ENCODE measurements at regions not wholly inside any gene's neighbourhood (a gene's known extent, or its start where the extent isn't known, plus 50 kb on each side); places are given as distances from the start of the nearest gene placed in this dataset.

DNA sequence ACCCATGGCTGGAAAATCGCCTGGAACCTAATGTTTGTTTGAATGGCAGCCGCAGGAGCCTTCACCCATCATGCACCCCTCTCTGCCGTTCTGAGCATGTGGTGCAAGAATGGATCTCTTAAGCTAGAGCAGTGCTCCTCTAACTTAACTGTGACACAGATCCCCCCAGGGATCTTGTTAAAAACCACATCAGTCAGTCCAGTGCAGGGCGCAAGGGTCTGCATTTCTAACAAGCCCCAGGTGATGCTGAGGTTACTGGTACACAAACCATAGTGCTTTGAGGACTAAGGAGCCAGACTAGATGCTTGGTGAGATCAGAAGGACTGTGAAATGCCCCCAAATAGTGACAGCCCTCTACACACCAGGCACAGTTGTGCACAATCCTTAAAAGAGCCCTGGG, 87.1 kb upstream of the KCTD1 start:
- TF ChIP-seq, protein P1, sequence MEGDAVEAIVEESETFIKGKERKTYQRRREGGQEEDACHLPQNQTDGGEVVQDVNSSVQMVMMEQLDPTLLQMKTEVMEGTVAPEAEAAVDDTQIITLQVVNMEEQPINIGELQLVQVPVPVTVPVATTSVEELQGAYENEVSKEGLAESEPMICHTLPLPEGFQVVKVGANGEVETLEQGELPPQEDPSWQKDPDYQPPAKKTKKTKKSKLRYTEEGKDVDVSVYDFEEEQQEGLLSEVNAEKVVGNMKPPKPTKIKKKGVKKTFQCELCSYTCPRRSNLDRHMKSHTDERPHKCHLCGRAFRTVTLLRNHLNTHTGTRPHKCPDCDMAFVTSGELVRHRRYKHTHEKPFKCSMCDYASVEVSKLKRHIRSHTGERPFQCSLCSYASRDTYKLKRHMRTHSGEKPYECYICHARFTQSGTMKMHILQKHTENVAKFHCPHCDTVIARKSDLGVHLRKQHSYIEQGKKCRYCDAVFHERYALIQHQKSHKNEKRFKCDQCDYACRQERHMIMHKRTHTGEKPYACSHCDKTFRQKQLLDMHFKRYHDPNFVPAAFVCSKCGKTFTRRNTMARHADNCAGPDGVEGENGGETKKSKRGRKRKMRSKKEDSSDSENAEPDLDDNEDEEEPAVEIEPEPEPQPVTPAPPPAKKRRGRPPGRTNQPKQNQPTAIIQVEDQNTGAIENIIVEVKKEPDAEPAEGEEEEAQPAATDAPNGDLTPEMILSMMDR (IDR thresholded peaks at IDR 0.05; ENCODE audit: low read length), result no peak
- no peak for TF ChIP-seq EZH2 (IDR thresholded peaks at IDR 0.05; ENCODE audit: borderline replicate concordance, low read length)
- Histone ChIP-seq H3F3A (ENCODE audit: insufficient read depth, low read length) (no peaks in the 10 kb centered on the region), H3K4me2 (ENCODE audit: low read length) (no peak overlapping the region), H3K27me3 (ENCODE audit: insufficient read depth, low read length) (no peaks in the 10 kb centered on the region), H3K9me2 (ENCODE audit: low read depth, low read length) (no peaks in the 10 kb centered on the region), H3K9ac (ENCODE audit: low read length) (no peak overlapping the region), H3K79me2 (ENCODE audit: insufficient read depth, low read length) (no peaks in the 10 kb centered on the region), H3K9me3 (ENCODE audit: low read length) (no peaks in the 10 kb centered on the region), H3K36me3 (ENCODE audit: insufficient read depth, low read length) (no peaks in the 10 kb centered on the region), H3K27ac (ENCODE audit: low read depth, low read length, poor library complexity, severe bottlenecking) (no peak overlapping the region), H4K20me1 (ENCODE audit: insufficient read depth, low read length) (no peaks in the 10 kb centered on the region), H3K4me3 (ENCODE audit: low read depth, low read length, poor library complexity, severe bottlenecking) (no peak overlapping the region), H3K4me1 (ENCODE audit: insufficient read depth, low read length, severe bottlenecking) (no peaks in the 10 kb centered on the region), H2AFZ (ENCODE audit: low read length) (no peak overlapping the region)

DNA sequence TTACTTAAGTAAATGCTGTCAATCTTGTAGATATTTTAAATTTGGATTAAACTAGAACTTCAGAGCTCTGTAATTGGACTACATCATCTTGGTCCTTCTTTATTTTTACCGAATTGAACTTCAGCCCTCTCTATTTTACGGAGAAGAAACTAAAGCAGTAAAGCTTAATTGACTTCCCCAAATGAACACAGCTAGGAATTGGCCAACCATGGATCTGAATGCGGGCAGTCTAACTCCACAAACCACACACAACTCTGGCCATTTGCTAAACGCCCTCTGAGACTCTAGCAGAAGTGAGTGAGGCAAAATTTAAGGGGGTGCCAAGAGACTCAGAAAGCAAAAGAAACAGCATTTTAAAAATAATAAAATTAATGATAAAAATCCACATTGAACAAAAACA, 86.3 kb upstream of the KCTD1 start:
- Histone ChIP-seq H3K27me3 (ENCODE audit: insufficient read depth, low read length) (no peaks in the 10 kb centered on the region), H4K20me1 (ENCODE audit: insufficient read depth, low read length) (no peaks in the 10 kb centered on the region)
- no peak for TF ChIP-seq EZH2 (IDR thresholded peaks at IDR 0.05; ENCODE audit: borderline replicate concordance, low read length)
- TF ChIP-seq, protein P1 (IDR thresholded peaks at IDR 0.05; ENCODE audit: low read length), result no peak

GRCh38 chr18:26631135-26631534, 82.8 kb upstream of the KCTD1 start:
- no peak for TF ChIP-seq EZH2 (IDR thresholded peaks at IDR 0.05; ENCODE audit: borderline replicate concordance, low read length)
- TF ChIP-seq, protein P1 (IDR thresholded peaks at IDR 0.05; ENCODE audit: low read length), result no peak

More for the DNA sequence above, 86.3 kb upstream of the KCTD1 start:
- no peak overlapping the region for H2AFZ ChIP-seq (ENCODE audit: low read length)
- no peak overlapping the region for H3K9ac ChIP-seq (ENCODE audit: low read length)
- no peak overlapping the region for H3K4me2 ChIP-seq (ENCODE audit: low read length)
- no peaks in the 10 kb centered on the region for H3K79me2 ChIP-seq (ENCODE audit: insufficient read depth, low read length)
- no peak overlapping the region for H3K4me3 ChIP-seq (ENCODE audit: low read depth, low read length, poor library complexity, severe bottlenecking)
- H3K9me2 ChIP-seq (ENCODE audit: low read depth, low read length), result no peaks in the 10 kb centered on the region
- no peaks in the 10 kb centered on the region for H3K36me3 ChIP-seq (ENCODE audit: insufficient read depth, low read length)
- no peak overlapping the region for H3K27ac ChIP-seq (ENCODE audit: low read depth, low read length, poor library complexity, severe bottlenecking)
- no peaks in the 10 kb centered on the region for H3K4me1 ChIP-seq (ENCODE audit: insufficient read depth, low read length, severe bottlenecking)
- H3F3A ChIP-seq (ENCODE audit: insufficient read depth, low read length), result no peaks in the 10 kb centered on the region
- H3K9me3 ChIP-seq (ENCODE audit: low read length), result no peaks in the 10 kb centered on the region

More at GRCh38 chr18:26631135-26631534, 82.8 kb upstream of the KCTD1 start:
- H3K4me1 ChIP-seq (ENCODE audit: insufficient read depth, low read length, severe bottlenecking), result no peaks in the 10 kb centered on the region
- H3K9ac ChIP-seq (ENCODE audit: low read length), result no peak overlapping the region
- no peaks in the 10 kb centered on the region for H3K27me3 ChIP-seq (ENCODE audit: insufficient read depth, low read length)
- no peak overlapping the region for H3K4me3 ChIP-seq (ENCODE audit: low read depth, low read length, poor library complexity, severe bottlenecking)
- H3K9me3 ChIP-seq (ENCODE audit: low read length), result no peaks in the 10 kb centered on the region
- H3K36me3 ChIP-seq (ENCODE audit: insufficient read depth, low read length), result no peaks in the 10 kb centered on the region
- no peak overlapping the region for H3K27ac ChIP-seq (ENCODE audit: low read depth, low read length, poor library complexity, severe bottlenecking)
- H3K9me2 ChIP-seq (ENCODE audit: low read depth, low read length), result no peaks in the 10 kb centered on the region
- no peaks in the 10 kb centered on the region for H3K79me2 ChIP-seq (ENCODE audit: insufficient read depth, low read length)
- H3F3A ChIP-seq (ENCODE audit: insufficient read depth, low read length), result no peaks in the 10 kb centered on the region
- no peaks in the 10 kb centered on the region for H4K20me1 ChIP-seq (ENCODE audit: insufficient read depth, low read length)
- H2AFZ ChIP-seq (ENCODE audit: low read length), result no peak overlapping the region
- no peak overlapping the region for H3K4me2 ChIP-seq (ENCODE audit: low read length)
